HG03457 (cell line): ENCODE measurements at regions not wholly inside any gene's neighbourhood (a gene's known extent, or its start where the extent isn't known, plus 50 kb on each side); places are given as distances from the start of the nearest gene placed in this dataset.
"Not testable (repeated sequence)": the region's sequence is repeated elsewhere in the genome, so short reads cannot be mapped to it uniquely, and the experiment has no call there.

ENCODE experiments used
- ATAC-seq: cut with Tn5 transposase; IDR thresholded peaks from one replicate; pipeline ENCODE4 v1.9.1; 2021; ENCODE audit warnings: moderate number of reproducible peaks; ENCODE audit not compliant: unreplicated experiment

GRCh38 chr3:72538070-72538745 is 310.0 kb downstream of the SHQ1 start:
- ATAC-seq: no peak

DNA sequence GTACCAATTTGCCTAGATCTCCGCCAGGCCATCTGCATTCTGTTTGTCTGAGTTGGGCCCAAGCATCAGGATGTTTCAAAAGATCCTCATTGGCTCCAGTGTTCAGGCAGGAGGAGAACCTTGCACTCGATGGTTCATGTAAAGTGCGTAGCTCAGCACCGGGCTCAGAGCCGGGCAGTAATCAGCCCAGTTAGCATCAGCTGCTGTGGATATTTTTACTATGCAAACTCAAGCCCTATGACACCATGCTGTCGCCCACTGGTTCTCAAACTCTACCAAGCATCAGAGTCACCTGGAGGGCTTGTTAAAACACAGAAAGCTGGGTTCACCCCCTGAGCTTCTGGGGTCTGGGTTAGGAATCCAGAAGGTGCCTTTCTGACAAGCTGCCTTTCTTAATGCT is 310.8 kb downstream of the SHQ1 start:
- ATAC-seq: no peak

DNA sequence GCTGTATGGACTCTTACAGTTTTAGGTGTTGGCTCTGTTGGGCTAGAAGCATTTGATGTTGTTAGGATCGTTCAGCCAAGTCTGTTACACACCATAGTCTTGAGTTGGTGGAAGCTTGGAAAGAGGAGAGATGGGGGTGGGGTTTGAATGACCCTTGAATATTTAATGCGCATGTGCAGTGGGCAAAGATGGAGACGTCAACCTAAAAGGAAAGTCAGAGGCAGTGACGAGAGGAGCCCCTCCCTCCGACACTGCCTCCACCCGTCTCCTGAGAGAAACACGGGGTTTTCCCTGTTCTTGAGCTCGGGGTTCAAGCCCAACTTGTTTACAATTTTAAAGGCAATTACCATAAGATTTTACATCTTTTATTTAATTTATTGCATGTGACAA is 311.4 kb downstream of the SHQ1 start:
- ATAC-seq: no peak

DNA sequence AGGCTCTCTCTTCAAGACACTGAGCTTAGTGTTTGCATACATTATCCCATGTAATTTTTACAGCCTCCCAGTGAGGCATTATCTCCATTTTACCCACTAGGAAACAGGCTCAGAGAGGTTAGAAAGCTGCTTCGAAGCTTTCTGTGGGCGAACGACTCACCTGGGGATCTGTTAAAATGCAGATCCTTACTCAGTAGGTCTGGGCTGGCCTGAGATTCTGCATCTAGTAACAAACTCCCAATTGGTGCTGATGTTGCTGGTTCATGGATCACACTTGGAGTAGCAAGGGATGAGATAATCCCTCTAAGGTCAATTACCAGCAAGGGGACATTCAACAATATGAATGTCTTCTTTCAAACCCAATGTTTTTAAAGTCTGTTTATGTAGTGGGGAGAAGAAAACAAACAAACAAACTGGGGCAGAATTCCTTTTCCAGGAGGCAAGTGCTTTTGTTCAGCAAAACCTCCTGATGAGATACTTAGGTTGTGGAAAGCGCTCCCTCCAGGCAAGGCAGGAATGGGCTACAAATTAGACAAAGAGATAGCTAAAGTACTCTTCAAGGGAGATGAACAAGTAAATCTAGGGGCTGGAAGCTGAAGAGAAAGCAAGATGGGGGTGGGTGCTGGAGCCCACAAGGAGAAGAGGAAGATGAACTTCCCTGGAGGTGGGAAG is 311.9 kb downstream of the SHQ1 start:
- ATAC-seq: no peak

GRCh38 chr3:72535772-72536171 is 312.5 kb downstream of the SHQ1 start:
- no peak for ATAC-seq

GRCh38 chr3:72533591-72534473 is 314.4 kb downstream of the SHQ1 start:
- ATAC-seq: no peak

- ATAC-seq: no peak
These were observed 317.8 kb downstream of the SHQ1 start for GRCh38 chr3:72530426-72530825.

DNA sequence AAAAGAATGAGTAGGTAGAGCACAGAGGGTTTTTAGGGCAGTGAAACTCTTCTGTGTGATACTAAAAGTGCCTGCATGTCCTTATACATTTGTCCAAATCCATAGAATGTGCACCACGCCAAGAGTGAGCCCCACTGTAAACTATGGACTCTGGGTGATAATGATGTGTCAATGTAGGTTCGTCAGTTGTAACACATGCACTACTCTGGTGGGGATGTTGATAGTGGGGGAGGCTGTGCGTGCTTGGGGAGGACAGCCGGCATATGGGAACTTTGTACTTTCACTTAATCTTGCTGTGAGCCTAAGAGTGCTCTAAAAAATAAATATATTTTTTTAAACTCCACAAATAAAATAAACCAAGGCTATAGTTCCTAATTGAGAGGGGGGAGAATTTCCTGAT is 319.2 kb downstream of the SHQ1 start:
- no peak for ATAC-seq

- ATAC-seq: peak; percentile 61
These were observed 324.7 kb downstream of the SHQ1 start for GRCh38 chr3:72523429-72524151.

- no peak for ATAC-seq
These were observed 327.4 kb downstream of the SHQ1 start for GRCh38 chr3:72520690-72521308.

- ATAC-seq: no peak
These were observed 328.2 kb downstream of the SHQ1 start for GRCh38 chr3:72519946-72520604.

DNA sequence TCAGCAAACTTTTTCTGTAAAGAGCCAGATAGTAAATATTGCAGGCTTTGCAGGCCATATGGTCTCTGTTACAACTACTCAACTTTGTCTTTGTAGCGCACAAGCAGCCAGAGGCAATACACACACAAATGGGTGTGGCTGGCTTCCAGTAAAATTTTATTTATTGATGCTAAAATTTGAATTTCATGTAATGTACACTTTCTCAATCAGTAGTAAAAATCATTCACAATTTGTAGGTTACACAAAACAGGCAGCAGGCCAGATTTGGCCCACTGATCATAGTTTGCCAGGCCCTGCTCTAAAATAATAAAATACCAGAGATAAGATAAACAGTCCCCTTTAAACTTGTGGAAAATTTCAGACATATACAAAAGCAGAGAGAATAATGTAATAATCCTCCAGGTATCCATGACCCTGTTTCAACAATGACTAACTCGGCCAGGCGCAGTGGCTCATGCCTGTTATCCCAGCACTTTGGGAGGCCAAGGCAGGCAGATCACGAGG is 330.3 kb downstream of the SHQ1 start:
- ATAC-seq: no peak

- no peak for ATAC-seq
These were observed 330.9 kb downstream of the SHQ1 start for GRCh38 chr3:72517336-72517735.

DNA sequence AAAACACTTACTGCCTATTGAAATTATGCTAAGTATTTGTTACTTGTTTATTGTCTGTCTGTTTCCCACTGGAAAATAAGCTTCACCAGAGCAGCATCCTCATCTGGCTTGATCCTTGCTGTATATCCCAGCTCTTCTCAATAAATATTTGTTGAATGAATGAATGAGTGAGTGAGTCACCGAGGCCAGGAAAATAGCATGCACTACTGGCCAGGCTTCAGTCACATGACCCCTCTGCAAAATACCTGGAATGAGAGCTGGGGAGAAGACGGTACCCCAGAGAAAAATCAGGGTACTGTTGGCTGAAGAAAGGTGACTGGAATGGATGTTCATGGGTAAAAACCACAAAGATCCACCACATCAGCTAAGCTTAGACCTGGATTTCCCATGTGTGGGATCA is 331.9 kb downstream of the SHQ1 start:
- ATAC-seq: no peak

GRCh38 chr3:72515941-72516340 is 332.3 kb downstream of the SHQ1 start:
- no peak for ATAC-seq

DNA sequence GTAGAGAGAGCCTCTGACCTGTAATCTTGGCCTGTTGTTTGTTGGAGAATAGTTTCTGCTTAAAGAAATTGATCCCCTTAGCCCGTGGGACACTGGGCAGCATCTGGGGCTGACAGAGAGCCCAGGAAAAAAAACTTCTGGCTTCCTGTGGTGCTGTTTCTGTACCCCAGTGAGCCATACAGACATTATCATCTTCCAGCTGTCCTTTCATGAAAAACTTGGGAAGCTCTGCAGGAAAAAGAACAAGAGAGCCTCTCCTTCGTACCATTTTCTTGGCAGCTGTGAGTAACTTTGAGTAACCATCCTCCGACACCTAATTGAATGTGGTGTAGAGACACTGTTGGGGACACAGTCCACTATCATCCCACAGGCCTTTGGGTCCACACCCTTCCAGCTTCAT is 333.0 kb downstream of the SHQ1 start:
- no peak for ATAC-seq

DNA sequence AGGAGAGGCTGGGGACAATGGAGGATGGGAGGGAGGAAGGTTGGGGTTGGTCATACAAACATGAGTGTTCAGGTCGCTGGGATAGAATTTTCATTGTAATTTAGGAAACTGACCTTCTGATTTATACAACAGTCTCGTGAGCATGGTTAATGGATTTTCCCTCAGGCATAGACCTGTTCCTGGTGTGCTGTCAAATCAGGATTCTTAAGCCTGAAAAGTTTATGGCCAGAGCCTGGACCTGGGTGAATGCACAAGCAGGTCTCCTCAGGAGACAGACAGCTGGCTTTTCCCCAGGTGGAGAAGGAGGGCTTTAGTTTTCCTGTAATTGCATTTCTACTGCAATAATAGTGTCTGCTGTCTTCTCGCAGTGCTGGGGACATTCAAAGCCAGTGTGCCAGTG is 338.0 kb downstream of the SHQ1 start:
- no peak for ATAC-seq

GRCh38 chr3:72505539-72506405 is 342.5 kb downstream of the SHQ1 start:
- no peak for ATAC-seq

DNA sequence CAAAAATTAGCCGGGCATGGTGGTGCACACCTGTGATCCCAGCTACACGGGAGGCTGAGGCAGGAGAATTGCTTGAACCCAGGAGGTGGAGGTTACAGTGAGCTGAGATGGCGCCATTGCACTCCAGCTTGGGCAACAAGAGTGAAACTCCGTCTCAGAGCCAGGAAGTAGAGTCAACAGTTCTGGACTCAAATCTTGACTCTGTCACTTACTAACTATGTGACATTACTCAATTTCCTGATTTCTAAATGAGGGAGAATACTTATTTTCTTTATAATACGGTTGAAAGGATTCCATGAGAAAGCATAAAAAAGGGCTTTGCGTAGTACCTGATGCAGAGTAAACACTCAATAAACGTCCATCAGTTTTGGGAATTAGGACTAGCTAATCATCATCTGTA is 350.7 kb downstream of the SHQ1 start:
- not testable (repeated sequence) for ATAC-seq
